ENCODE measurements at regions not wholly inside any gene's neighbourhood (a gene's known extent, or its start where the extent isn't known, plus 50 kb on each side); places are given as distances from the start of the nearest gene placed in this dataset.

DNA sequence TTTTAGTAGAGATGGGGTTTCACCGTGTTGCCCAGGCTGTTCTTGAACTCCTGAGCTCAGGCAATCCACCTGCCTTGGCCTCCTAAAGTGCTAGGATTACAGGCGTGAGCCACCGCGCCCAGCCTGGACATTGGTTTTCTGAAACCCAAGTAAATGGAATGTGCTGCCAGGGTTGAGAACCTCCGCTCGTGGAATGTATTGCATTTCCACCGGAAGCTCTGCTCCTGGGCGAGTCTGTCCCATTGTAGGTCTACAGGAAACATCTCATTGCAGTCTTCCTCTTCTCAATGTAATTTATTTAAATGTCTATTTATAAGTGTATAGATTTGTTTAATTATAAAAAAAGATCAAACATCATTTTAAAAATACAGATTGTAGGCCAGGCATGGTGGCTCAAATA lies 57.4 kb upstream of the HAPSTR1 start:
- TF ChIP-seq, protein P1, sequence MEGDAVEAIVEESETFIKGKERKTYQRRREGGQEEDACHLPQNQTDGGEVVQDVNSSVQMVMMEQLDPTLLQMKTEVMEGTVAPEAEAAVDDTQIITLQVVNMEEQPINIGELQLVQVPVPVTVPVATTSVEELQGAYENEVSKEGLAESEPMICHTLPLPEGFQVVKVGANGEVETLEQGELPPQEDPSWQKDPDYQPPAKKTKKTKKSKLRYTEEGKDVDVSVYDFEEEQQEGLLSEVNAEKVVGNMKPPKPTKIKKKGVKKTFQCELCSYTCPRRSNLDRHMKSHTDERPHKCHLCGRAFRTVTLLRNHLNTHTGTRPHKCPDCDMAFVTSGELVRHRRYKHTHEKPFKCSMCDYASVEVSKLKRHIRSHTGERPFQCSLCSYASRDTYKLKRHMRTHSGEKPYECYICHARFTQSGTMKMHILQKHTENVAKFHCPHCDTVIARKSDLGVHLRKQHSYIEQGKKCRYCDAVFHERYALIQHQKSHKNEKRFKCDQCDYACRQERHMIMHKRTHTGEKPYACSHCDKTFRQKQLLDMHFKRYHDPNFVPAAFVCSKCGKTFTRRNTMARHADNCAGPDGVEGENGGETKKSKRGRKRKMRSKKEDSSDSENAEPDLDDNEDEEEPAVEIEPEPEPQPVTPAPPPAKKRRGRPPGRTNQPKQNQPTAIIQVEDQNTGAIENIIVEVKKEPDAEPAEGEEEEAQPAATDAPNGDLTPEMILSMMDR (IDR thresholded peaks at IDR 0.05): no peak
- no peak for TF ChIP-seq POLR2AphosphoS5 (IDR thresholded peaks at IDR 0.05; ENCODE audit: insufficient read depth in 1 of 2, low read depth in 1 of 2)
- TF ChIP-seq POLR2A (IDR thresholded peaks at IDR 0.05): no peak

Data from vagina (tissue), 2 donors.